Stimulated activated CD4-positive, alpha-beta T cell treated with anti-CD3 and anti-CD28 coated beads, Interleukin-12 subunit alpha, Interleukin-12 subunit beta, amount 100 ng/mL, for 48 hours (primary cell): ENCODE measurements at regions not wholly inside any gene's neighbourhood (a gene's known extent, or its start where the extent isn't known, plus 50 kb on each side); places are given as distances from the start of the nearest gene placed in this dataset.

ENCODE experiments used
- DNase-seq, 3 donors: peaks; one replicate each; pipeline ENCODE4 v3.0.0-alpha.2; 2020; ENCODE audit warnings: low read depth in 2 of 3, low spot score in 1 of 3

DNA sequence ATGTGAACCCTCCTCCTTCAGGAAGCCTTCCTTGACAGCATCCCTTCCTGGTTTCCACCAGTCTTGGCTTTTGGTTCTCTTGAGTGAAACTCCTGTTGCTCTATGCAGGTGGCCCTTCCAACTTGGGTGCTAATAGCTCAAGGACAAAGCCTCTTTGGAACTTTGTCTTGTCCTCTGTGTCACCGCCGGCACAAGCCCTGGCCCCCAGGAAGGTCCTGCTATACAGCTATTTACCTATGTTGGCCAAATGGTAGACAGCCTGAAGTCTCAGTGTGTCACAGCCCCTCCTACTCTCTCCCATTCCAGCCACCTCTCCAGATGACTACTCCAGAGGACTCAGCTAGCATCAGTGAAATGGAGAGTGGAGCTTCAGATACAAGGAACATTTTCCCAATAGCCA lies 94.7 kb upstream of the ZNF618 start:
- DNase-seq: no peak

GRCh38 chr9:113781896-113782295 lies 94.2 kb upstream of the ZNF618 start:
- no peak for DNase-seq

DNA sequence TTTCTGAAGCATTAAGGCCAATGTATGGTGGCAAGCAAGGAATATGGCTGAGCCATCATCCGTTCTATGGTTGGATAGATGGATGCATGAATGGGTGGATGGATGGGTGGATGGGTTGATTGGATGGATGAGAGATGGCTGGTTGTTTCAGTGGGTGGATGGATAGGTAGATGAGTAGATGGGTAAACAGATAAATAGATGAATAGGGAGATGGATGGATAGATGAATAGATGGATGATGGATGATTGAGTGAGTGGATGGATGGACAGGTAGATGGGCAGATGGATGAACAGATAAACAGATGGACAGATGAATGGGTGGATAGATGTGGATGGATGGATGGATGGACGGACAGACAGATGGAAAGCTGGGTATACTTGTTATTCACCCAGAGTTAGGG lies 92.6 kb upstream of the ZNF618 start:
- no peak for DNase-seq

DNA sequence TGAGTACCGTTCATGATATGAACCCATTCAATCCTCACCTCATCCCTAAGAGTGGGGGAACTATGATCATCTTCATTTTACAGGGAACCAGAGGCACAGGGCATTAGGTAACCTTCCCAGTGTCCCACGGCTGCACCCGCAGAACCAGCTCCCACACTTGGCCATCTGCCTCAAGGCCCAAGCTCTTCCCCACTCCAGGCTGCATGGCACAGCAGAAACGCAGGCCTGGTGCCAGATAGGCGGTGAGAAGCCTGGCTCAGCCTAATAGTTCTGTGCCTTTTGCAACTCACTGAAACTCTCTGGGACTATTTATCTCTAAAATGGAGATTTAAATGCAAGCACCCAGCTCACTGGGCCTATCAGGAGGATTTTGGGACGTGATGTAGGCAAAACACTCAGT lies 90.8 kb upstream of the ZNF618 start:
- no peak for DNase-seq

DNA sequence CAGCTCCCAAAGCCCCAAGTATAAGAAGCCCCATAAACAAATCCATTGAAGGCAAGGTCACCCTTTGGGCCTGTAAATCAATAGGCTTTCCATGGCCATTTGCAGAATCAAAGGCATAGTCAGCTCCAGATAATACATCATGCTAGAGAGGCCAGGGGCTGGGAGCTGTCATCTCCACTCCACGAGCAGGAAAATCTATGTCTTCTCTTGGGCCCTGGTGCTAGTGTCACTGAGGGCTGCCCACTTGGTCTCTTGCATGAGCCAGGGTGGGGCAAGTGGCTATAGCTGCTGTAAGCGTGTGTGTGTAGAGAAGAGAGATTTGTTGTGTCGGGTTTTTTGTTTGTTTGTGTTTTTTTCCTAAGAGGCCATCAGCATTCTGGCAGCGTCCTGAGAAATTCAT lies 90.0 kb upstream of the ZNF618 start:
- DNase-seq: no peak

DNA sequence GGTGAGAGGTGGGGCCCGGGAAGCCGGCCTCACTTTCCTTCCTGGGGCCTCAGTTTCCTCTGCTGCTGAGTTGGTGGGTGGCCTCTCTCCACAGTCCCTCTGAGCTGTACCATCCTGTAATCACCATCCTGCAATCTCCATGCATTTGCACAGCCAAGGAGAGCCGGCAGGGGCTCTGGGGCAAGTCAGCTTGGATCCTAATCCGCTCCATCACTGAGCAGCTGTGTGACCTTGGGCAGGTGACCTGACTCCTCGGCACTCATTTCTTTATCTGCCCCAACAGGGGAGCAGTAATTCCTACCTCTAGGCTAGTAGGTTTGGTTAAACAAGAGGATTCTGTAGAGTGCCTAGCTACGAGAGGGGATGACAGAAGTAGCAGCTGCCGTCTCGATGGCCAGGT lies 88.2 kb upstream of the ZNF618 start:
- no peak for DNase-seq

DNA sequence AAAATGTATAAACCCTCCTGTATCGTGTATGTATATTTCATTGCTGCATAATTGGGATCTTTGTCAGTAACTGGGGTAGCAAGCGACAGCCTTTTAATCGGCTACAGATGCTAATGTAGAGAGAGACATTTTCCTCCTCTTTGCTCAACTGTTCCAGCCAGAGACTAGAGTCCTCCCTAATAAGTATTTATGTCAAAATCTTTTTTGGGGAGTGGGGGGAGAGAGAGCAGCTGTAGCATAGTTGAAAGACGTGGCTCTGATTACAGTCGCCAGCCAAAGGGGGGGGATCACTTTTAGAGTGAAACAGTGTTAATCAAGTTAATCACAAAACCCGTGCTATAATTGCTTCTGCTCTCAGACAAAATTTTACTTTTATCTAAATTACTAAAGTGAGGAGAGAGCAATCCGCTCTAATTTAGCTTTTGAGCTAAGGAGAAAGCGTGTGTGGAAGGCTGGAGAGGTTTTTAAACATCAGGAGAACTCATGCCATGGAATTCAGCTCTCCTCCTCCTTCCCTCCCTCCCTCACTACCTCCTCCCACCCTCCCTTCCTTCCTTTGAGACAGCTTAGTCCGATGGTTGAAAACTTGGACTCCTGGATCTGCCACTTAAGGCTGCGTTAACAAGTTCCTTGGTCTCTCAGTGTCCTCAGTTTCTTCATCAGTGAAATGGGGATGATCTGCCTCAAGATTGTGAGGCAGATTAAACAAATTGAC lies 87.3 kb upstream of the ZNF618 start:
- no peak for DNase-seq

GRCh38 chr9:113790093-113790492 lies 86.0 kb upstream of the ZNF618 start:
- DNase-seq: no peak

GRCh38 chr9:113793558-113793957 lies 82.6 kb upstream of the ZNF618 start:
- DNase-seq: no peak

DNA sequence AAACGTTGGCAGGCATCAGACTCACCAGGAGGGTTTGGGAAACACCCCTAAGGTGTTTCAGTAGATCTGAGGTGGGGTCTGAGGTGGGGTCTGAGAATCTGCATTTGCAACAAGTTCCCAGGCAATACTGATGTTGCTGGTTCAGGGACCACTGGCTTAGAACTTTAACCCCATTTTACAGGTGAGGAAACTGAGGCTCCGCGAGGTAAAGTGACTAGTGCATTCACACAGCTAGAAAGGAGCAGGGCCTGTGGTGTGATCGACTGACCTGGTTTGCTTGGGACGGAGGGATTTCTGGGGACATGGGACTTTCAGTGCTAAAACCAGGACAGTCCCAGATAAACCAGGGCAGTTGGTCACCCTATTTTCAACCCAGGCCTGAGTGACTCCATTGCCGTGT lies 81.4 kb upstream of the ZNF618 start:
- no peak for DNase-seq

DNA sequence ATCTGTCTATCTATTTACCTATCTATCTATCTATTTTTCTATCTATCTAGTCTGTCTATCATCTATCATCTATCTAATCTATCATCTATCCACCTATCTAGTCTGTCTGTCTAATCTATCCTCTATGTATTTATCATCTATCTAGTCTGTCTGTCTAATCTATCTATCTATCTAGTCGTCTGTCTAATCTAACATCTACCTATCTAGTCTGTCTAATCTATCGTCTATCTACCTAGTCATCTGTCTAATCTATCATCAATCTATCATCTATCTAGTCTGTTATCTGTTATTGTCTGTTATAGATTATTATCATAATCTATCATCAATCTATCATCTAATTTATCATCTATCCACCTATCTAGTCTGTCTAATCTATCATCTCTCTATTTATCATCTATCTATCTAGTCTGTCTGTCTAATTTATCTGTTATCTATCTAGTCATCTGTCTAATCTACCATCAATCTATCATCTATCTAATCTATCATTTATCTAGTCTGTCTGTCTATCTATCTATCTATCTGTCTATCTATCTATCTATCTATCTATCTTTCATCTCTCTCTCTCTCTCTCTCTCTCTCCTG lies 80.2 kb upstream of the ZNF618 start:
- DNase-seq: no peak

GRCh38 chr9:113796646-113797426 lies 79.3 kb upstream of the ZNF618 start:
- DNase-seq: no peak

DNA sequence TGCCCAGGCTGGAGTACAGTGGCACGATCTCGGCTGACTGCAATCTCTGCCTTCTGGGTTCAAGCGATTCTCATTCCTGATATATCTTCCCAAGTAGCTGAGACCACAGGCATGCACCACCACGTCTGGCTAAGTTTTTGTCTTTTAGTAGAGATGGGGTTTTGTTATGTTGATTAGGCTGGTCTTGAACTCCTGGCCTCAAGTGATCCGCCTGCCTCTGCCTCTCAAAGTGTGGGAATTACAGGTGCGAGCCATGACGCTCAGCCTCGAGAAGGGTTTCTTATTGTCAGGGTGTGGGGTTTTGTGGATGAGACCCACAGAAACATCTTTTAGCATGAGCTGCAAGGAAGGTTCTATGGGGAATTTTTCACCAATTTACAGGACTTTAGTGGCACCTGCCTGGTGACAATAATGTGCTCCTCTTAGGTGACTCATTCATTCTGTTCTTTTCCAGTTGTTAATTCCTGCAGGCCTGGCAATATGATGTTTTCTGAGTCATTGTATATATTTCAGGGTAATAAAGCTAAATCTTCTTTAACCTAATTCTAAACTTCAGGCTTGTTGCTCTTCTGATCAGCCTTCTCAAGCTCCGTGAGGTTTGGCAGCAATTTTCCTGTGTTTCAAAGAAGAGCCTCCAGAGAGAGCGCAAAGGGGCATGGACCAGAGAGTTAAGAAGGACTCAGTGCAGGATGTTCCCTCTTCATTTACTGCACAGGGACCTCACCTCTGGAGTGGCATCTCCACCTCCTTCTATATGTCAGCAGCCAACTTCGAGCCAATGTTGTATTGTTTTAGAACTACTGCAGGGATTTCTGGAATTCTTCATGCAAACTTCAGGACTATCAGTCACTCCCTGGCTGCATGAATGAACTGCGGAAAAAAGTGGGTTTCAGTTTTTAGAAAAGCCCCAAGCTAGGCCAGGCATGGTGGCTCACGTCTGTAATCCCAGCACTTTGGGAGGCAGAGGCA lies 77.8 kb upstream of the ZNF618 start:
- no peak for DNase-seq

- no peak for DNase-seq
These were observed 75.8 kb upstream of the ZNF618 start for GRCh38 chr9:113800276-113800675.

- DNase-seq: no peak
These were observed 72.1 kb upstream of the ZNF618 start for GRCh38 chr9:113803811-113804589.

- DNase-seq: no peak
These were observed 70.5 kb upstream of the ZNF618 start for GRCh38 chr9:113805486-113806132.

- DNase-seq: peak; percentile 4 to 40 (median 9)
These were observed 68.7 kb upstream of the ZNF618 start for GRCh38 chr9:113807173-113808061.

GRCh38 chr9:113808391-113809358 lies 67.4 kb upstream of the ZNF618 start:
- no peak for DNase-seq
